Colonic mucosa (tissue), 4 donors: ENCODE measurements at regions not wholly inside any gene's neighbourhood (a gene's known extent, or its start where the extent isn't known, plus 50 kb on each side); places are given as distances from the start of the nearest gene placed in this dataset.

Experiments
- DNase-seq: peaks from one replicate; pipeline ENCODE4 v3.0.0-alpha.2; 2020
- H3K27ac ChIP-seq: fragments of 200-600 bp; one replicate; pipeline ENCODE4 v1.8.0; 2021
- H3K27me3 ChIP-seq: fragments of 200-600 bp; one replicate; pipeline ENCODE4 v1.8.0; 2021
- H3K36me3 ChIP-seq: fragments of 200-600 bp; one replicate; pipeline ENCODE4 v1.8.0; 2021
- H3K4me1 ChIP-seq: fragments of 200-600 bp; one replicate; pipeline ENCODE4 v1.8.0; 2021; ENCODE audit warnings: mild to moderate bottlenecking
- H3K4me3 ChIP-seq: fragments of 200-600 bp; one replicate; pipeline ENCODE4 v1.8.0; 2021
- H3K9ac ChIP-seq, 2 donors: one replicate each; pipeline ENCODE4 v1.7.0; 2013; ENCODE audit warnings: control low read depth in 2 of 2, low read depth in 2 of 2, low read length in 2 of 2
- H3K9me3 ChIP-seq: fragments of 200-600 bp; one replicate; pipeline ENCODE4 v1.8.0; 2021
- intact Hi-C: fragments of 100-400 bp; cut with DNase I; formaldehyde crosslinking; loops from one replicate; pipeline ENCODE4 v1.14.1; 2022
- TF ChIP-seq, protein P1 (sequence below): fragments of 200-600 bp; IDR thresholded peaks from one replicate; pipeline ENCODE4 v1.8.0; 2022; ENCODE audit warnings: antibody characterized with exemption, mild to moderate bottlenecking
- donor health status: healthy.
- donor health status: DM: no; HTN: no; CAD: no.
- donor health status: DM: no; HTN: no; CAD: no.

DNA sequence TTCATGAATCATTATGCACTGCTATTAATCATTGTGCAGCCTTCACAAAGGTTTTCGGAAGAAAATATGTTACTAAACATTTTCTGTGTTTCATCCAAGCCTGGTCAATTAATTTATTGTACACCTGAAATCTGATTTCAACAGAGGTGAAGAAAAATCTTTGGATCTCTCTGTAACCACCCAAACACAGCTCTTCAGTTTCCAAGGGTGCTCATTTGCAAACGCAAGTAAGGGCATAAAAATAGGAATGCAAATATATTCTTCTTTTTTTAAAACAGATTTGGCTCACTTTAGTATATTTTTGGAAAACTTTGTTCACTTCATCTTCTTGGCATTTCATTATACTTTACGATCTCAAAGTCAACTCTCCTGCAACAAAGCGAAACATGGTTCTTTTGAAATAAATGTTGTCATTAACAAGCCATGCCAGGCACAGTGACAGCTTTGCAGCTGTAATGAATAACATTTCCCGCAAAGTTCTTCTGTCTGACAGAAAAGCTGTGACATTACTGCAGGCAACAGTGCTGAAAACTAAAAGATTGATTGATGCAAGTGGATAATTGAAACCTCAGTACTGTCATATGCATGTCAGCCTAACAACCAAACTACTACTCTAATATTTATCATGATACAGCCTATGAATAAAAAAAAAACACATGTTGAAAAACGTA lies 348.3 kb downstream of the FRK start:
- no peaks in the 10 kb centered on the region for H3K4me1 ChIP-seq
- no peak for DNase-seq
- H3K36me3 ChIP-seq: no peaks in the 10 kb centered on the region
- intact Hi-C loops: no loop called here
- H3K4me3 ChIP-seq: no peak overlapping the region
- no peak overlapping the region for H3K27ac ChIP-seq
- no peaks in the 10 kb centered on the region for H3K27me3 ChIP-seq
- no peaks in the 10 kb centered on the region for H3K9me3 ChIP-seq
- no peak overlapping the region for H3K9ac ChIP-seq
- TF ChIP-seq, protein P1, sequence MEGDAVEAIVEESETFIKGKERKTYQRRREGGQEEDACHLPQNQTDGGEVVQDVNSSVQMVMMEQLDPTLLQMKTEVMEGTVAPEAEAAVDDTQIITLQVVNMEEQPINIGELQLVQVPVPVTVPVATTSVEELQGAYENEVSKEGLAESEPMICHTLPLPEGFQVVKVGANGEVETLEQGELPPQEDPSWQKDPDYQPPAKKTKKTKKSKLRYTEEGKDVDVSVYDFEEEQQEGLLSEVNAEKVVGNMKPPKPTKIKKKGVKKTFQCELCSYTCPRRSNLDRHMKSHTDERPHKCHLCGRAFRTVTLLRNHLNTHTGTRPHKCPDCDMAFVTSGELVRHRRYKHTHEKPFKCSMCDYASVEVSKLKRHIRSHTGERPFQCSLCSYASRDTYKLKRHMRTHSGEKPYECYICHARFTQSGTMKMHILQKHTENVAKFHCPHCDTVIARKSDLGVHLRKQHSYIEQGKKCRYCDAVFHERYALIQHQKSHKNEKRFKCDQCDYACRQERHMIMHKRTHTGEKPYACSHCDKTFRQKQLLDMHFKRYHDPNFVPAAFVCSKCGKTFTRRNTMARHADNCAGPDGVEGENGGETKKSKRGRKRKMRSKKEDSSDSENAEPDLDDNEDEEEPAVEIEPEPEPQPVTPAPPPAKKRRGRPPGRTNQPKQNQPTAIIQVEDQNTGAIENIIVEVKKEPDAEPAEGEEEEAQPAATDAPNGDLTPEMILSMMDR: no peak

DNA sequence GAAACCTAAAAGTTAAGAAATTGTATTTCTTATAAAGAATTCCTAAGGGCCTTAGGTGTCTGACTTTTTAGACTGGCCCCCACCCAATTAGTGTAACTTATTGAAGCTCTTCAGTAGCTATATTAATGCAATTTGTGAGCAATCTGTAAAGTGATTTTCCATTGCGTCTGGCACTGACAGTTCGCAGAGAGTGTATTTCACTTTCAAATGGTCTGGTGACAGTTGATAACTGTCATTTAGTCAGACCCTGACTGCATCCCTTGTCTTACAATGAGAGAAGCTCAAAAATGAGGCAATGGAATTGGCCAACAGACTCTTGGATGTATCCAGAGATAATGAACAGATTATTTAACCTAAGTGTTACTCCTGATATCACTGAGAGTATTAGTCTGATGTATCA lies 351.8 kb downstream of the FRK start:
- no peak overlapping the region for H3K27ac ChIP-seq
- no peak for DNase-seq
- intact Hi-C loops: no loop called here
- no peaks in the 10 kb centered on the region for H3K4me1 ChIP-seq
- H3K9ac ChIP-seq: no peak overlapping the region
- no peak overlapping the region for H3K4me3 ChIP-seq
- no peaks in the 10 kb centered on the region for H3K27me3 ChIP-seq
- H3K36me3 ChIP-seq: no peaks in the 10 kb centered on the region
- TF ChIP-seq, protein P1: no peak
- no peaks in the 10 kb centered on the region for H3K9me3 ChIP-seq

DNA sequence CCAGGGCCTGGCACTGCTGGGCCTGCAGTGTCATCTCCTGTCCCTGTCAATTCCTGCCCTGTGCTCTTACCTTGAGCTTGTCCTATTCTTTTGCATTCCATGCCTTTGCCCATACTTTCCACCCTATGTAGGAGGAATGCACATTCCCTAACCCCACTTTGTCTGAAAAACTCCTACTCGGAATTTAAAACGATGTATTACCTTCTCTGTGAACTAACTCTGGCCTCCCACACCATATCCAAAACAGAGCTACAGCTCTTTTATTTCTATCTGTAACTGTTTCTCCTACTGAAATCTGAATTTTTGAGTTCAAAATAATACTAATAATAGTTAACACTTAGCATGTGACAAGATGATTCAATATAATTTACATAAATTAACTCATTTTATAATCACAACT lies 353.7 kb downstream of the FRK start:
- no peak for DNase-seq
- Histone ChIP-seq H3K4me3 (no peak overlapping the region), H3K4me1 (no peaks in the 10 kb centered on the region), H3K36me3 (no peaks in the 10 kb centered on the region), H3K27me3 (no peaks in the 10 kb centered on the region), H3K9me3 (no peaks in the 10 kb centered on the region), H3K9ac (no peak overlapping the region), H3K27ac (no peak overlapping the region)
- intact Hi-C loops: no loop called here
- TF ChIP-seq, protein P1: no peak

DNA sequence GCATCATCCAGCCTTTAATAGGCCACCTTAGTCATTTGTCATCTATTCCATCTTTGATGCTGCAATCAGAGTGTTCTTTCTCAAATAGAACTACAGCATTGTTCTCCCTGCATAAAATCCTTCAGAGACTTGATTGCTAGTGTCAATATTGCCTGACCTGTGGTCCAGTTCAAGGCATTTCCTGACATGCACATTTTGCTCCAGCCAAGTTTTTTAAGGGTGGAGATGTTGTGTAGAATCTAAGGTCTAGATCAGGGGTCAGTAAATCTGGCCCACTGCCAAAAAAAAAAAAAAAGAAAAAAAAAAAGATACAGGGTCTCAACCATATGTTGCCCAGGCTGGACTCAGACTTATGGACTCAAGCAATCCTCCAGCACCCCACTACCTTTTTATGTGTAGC lies 354.4 kb downstream of the FRK start:
- TF ChIP-seq, protein P1: no peak
- DNase-seq: no peak
- H3K9me3 ChIP-seq: no peaks in the 10 kb centered on the region

DNA sequence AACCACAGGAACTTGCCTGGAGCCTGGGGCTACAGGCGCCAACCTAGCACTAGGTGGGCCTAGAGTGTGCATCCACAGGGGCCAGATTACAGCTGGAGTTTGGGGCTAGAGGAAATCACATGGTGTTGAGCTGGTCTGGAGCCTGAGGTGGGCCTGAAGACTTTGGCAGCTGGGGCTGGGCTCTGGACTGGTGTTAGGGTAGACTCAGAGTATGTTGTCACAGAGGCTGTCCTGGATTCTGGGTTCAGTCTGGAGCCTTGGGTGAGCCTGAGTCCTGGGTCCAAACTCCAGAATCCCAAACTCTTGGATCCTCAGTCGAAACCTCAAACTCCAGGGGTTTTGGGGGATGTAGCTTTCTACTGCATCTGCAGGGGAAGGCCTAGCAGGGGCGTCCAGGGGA lies 356.7 kb downstream of the FRK start:
- Histone ChIP-seq H3K9ac (no peak overlapping the region), H3K36me3 (no peaks in the 10 kb centered on the region), H3K4me1 (no peaks in the 10 kb centered on the region), H3K4me3 (no peak overlapping the region), H3K27ac (no peak overlapping the region), H3K27me3 (no peaks in the 10 kb centered on the region), H3K9me3 (no peaks in the 10 kb centered on the region)
- DNase-seq: no peak
- TF ChIP-seq, protein P1: no peak
- intact Hi-C loops: no loop called here

More for the DNA sequence above, 354.4 kb downstream of the FRK start:
- intact Hi-C loops: no loop called here
- Histone ChIP-seq H3K4me3 (no peak overlapping the region), H3K4me1 (no peaks in the 10 kb centered on the region), H3K27me3 (no peaks in the 10 kb centered on the region), H3K27ac (no peak overlapping the region), H3K9ac (no peak overlapping the region), H3K36me3 (no peaks in the 10 kb centered on the region)
